ENCODE measurements at regions not wholly inside any gene's neighbourhood (a gene's known extent, or its start where the extent isn't known, plus 50 kb on each side); places are given as distances from the start of the nearest gene placed in this dataset.

GRCh38 chr22:48825802-48826520, 1001.7 kb downstream of the BRD1 start:
- TF ChIP-seq, protein P1, sequence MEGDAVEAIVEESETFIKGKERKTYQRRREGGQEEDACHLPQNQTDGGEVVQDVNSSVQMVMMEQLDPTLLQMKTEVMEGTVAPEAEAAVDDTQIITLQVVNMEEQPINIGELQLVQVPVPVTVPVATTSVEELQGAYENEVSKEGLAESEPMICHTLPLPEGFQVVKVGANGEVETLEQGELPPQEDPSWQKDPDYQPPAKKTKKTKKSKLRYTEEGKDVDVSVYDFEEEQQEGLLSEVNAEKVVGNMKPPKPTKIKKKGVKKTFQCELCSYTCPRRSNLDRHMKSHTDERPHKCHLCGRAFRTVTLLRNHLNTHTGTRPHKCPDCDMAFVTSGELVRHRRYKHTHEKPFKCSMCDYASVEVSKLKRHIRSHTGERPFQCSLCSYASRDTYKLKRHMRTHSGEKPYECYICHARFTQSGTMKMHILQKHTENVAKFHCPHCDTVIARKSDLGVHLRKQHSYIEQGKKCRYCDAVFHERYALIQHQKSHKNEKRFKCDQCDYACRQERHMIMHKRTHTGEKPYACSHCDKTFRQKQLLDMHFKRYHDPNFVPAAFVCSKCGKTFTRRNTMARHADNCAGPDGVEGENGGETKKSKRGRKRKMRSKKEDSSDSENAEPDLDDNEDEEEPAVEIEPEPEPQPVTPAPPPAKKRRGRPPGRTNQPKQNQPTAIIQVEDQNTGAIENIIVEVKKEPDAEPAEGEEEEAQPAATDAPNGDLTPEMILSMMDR (IDR thresholded peaks at IDR 0.05) = no peak
- Mint-ChIP-seq H3K4me1 (ENCODE audit: low read depth) (no peaks in the 10 kb centered on the region), H3K27me3 (ENCODE audit: insufficient read depth) (peaks cover 3% of the 10 kb centered on the region; the same call in 1 of the 2 replicates), H3K36me3 (ENCODE audit: low read depth) (peaks cover 14% of the 10 kb centered on the region), H3K27ac (no peak overlapping the region), H3K9me3 (peaks cover 70% of the 10 kb centered on the region), H3K4me3 (no peak overlapping the region)
- no peak for DNase-seq

DNA sequence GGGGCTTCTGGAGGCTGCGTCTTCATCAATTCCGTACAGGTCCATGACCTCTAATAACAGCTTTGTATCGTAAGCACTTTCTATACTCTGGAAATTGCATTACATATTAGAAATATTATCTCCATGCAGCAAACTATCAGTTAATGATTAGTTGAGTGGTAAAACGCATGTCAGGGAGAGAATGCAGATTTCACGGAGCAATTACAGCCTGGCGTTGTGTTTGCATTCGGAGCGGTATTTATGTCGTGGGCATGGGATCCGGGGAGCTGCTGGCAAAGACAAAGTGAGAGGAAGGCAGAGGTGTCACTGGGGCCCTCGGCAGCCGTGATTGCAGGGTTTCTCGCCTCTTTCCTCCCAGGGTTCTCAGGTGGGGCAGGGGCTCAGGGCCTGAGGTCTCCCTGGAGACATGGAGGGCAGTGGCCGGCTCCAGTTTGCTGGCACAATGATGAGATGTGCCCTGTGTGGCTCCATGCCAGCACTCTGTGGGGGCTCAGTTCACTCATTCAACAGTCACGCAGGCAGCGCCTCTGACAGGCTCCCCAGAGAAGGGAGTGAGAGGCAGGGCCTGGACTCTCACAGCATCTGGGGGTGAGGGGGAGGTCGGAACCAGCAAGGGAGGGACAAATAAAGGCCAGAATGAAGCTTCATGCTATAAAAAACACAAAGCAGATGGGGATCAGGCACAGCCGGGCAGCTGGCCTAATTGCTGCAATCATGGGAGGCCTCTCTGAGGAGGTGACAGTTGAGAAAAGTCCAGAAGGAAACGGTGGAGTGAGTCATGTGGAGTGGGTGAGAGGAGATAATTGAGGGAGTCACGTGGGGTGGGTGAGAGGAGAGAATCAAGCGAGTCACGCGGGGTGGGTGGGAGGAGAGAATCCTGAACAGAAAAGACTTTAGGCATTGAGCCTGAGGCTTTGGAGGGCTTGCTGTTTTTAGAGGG, 1002.7 kb downstream of the BRD1 start:
- peaks cover 15% of the 10 kb centered on the region for H3K36me3 Mint-ChIP-seq (ENCODE audit: low read depth)
- peaks cover 72% of the 10 kb centered on the region for H3K9me3 Mint-ChIP-seq
- TF ChIP-seq, protein P1 (IDR thresholded peaks at IDR 0.05) = no peak
- peaks cover 3% of the 10 kb centered on the region; the same call in 1 of the 2 replicates for H3K27me3 Mint-ChIP-seq (ENCODE audit: insufficient read depth)
- no peak overlapping the region for H3K27ac Mint-ChIP-seq
- DNase-seq = no peak
- H3K4me3 Mint-ChIP-seq = no peak overlapping the region
- H3K4me1 Mint-ChIP-seq (ENCODE audit: low read depth) = no peaks in the 10 kb centered on the region

GRCh38 chr22:48823941-48824340, 1003.7 kb downstream of the BRD1 start:
- Mint-ChIP-seq H3K9me3 (peaks cover 69% of the 10 kb centered on the region), H3K4me3 (no peak overlapping the region), H3K27ac (no peak overlapping the region), H3K36me3 (ENCODE audit: low read depth) (peaks cover 19% of the 10 kb centered on the region), H3K4me1 (ENCODE audit: low read depth) (no peaks in the 10 kb centered on the region), H3K27me3 (ENCODE audit: insufficient read depth) (peaks cover 3% of the 10 kb centered on the region; the same call in 1 of the 2 replicates)
- TF ChIP-seq, protein P1 (IDR thresholded peaks at IDR 0.05) = no peak
- no peak for DNase-seq

- H3K36me3 Mint-ChIP-seq (ENCODE audit: low read depth) = peaks cover 26% of the 10 kb centered on the region
- no peak for DNase-seq
- no peak overlapping the region for H3K4me3 Mint-ChIP-seq
- H3K9me3 Mint-ChIP-seq = peaks cover 73% of the 10 kb centered on the region
- H3K4me1 Mint-ChIP-seq (ENCODE audit: low read depth) = no peaks in the 10 kb centered on the region
- TF ChIP-seq, protein P1 (IDR thresholded peaks at IDR 0.05) = no peak
- H3K27me3 Mint-ChIP-seq (ENCODE audit: insufficient read depth) = peaks cover 3% of the 10 kb centered on the region
- H3K27ac Mint-ChIP-seq = no peak overlapping the region
These were observed 1005.1 kb downstream of the BRD1 start for GRCh38 chr22:48822278-48823233.

GRCh38 chr22:48821727-48822126, 1005.9 kb downstream of the BRD1 start:
- Mint-ChIP-seq H3K4me3 (no peak overlapping the region), H3K9me3 (peaks cover 77% of the 10 kb centered on the region), H3K27me3 (ENCODE audit: insufficient read depth) (no peaks in the 10 kb centered on the region; the same call in 1 of the 2 replicates), H3K27ac (no peak overlapping the region), H3K36me3 (ENCODE audit: low read depth) (peaks cover 26% of the 10 kb centered on the region), H3K4me1 (ENCODE audit: low read depth) (no peaks in the 10 kb centered on the region)
- TF ChIP-seq, protein P1 (IDR thresholded peaks at IDR 0.05) = no peak
- DNase-seq = no peak
